Fibroblast of upper back skin (primary cell): ENCODE measurements at regions not wholly inside any gene's neighbourhood (a gene's known extent, or its start where the extent isn't known, plus 50 kb on each side); places are given as distances from the start of the nearest gene placed in this dataset.

Experiments used
- DNase-seq: peaks from one replicate; pipeline ENCODE4 v3.0.0-alpha.2; 2013

- no peak for DNase-seq
These were observed 75.3 kb upstream of the TRPC3 start for GRCh38 chr4:122027203-122027602.

GRCh38 chr4:122017296-122017695 is 65.4 kb upstream of the TRPC3 start:
- DNase-seq = peak; percentile 69

DNA sequence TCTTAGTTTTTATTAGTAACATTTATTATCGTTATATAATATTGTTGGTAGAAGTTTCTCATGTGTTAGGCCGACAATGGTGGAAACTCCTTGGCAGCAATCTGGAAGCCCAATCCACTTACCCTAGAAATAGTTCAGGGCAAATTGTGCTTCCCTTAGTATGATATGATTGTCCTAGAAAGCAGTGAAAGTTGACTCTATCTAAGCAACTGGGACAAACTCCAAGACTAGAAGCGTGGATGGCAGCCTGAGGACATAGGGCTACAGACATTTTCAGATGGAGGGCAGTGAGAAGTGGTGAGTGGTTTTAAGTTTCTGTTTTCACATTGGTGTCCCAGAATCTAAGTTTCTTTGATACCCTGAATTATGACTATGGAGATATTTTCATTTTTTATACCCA is 63.3 kb upstream of the TRPC3 start:
- no peak for DNase-seq

DNA sequence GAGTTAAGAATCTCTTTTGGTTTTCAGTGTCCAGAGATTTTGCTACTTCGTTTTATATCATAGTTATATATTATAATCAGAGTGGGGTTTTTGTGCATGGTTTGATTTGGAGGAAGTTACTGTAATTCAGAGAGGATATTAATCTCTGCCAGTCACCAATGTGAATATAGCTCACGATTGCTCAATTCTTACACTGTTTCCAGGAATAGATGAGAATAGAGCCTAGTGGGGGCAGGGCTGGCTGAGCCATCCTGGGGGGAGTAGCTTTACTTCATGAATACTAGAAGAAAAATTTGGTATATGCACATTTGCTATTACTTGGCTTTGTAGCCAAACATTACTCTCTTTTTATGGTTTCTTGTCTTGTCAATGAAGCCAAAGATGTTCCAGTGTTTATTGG is 60.9 kb upstream of the TRPC3 start:
- peak; percentile 93 for DNase-seq

DNA sequence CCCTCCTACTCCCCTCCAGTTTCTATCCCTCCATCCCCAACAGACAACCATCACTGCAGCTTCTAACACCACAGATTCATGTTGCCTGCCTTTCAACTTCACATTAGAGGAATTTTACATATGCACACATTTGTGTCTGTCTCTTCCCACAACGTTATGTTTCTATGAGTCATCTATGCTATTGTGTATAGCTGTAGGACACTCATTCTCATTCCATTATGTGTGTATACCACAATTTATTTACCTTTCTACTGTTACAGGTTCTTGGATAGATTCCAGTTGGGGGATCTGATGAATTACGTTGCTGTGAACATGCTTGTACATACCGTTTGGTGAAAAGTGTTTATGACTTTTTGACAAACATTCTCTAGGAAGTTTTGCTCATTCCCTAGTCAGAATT is 58.8 kb upstream of the TRPC3 start:
- DNase-seq = peak; percentile 90

DNA sequence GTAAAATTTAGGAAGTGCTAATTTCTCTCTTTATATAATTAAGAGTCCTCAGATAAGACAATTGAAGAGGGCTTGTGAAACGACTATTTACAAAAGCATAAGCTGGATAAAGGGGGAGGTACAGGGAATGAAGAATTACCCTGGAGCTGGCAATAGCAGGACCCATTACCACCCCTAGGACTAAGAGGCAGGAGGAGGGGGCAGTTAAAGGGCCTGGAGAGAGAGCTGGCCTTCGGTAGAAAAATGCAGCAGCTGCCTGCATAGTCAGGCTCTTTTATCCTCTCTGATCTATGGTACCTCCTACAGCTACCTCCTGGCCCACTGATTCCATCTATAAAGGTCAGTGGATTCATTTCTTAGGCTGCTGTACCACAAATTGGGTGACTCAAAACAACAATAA is 57.7 kb upstream of the TRPC3 start:
- DNase-seq = no peak

- peak; percentile 45 for DNase-seq
These were observed 55.2 kb upstream of the TRPC3 start for GRCh38 chr4:122007016-122007415.

GRCh38 chr4:122005064-122005755 is 53.4 kb upstream of the TRPC3 start:
- peak; percentile 85 for DNase-seq

- DNase-seq = no peak
These were observed 51.5 kb upstream of the TRPC3 start for GRCh38 chr4:122003335-122003734.
